Peyer's patch (tissue), 4 donors: ENCODE measurements at regions not wholly inside any gene's neighbourhood (a gene's known extent, or its start where the extent isn't known, plus 50 kb on each side); places are given as distances from the start of the nearest gene placed in this dataset.

Experiments
- CTCF ChIP-seq, 6 experiments: fragments of 450-650 bp in 4 of 6; fragments of 200-600 bp in 2 of 6; sonication (generic) in 1 of 6; IDR thresholded peaks; one replicate each; pipeline ENCODE4 v1.5.1; 2017 to 2019; ENCODE audit warnings: antibody characterized with exemption in 6 of 6, mild to moderate bottlenecking in 3 of 6, moderate library complexity in 1 of 6
- POLR2A ChIP-seq, 2 donors: fragments of 450-650 bp; IDR thresholded peaks; one replicate each; pipeline ENCODE4 v1.5.1; 2017; ENCODE audit warnings: antibody characterized with exemption in 2 of 2, mild to moderate bottlenecking in 2 of 2, moderate library complexity in 2 of 2

GRCh38 chr17:17416007-17416399, 60.8 kb upstream of the MED9 start:
- TF ChIP-seq CTCF (IDR thresholded peaks at IDR 0.05) = no peak
- no peak for TF ChIP-seq POLR2A (IDR thresholded peaks at IDR 0.05)
